Epidermal melanocyte (primary cell): ENCODE measurements at regions not wholly inside any gene's neighbourhood (a gene's known extent, or its start where the extent isn't known, plus 50 kb on each side); places are given as distances from the start of the nearest gene placed in this dataset.
"Not testable (repeated sequence)": the region's sequence is repeated elsewhere in the genome, so short reads cannot be mapped to it uniquely, and the experiment has no call there.

ENCODE experiments used
- DNase-seq: peaks from one replicate; pipeline ENCODE4 v3.0.0; 2011; ENCODE audit warnings: low spot score; ENCODE audit not compliant: insufficient read length

- DNase-seq: not testable (repeated sequence)
Measured at GRCh38 chr3:75312469-75312868, 351.7 kb upstream of the FRG2C start.

GRCh38 chr3:75319776-75320175, 344.4 kb upstream of the FRG2C start:
- DNase-seq: not testable (repeated sequence)

- DNase-seq: no peak
Measured at GRCh38 chr3:75320369-75320768, 343.8 kb upstream of the FRG2C start.

GRCh38 chr3:75321060-75321459, 343.1 kb upstream of the FRG2C start:
- DNase-seq: no peak

- DNase-seq: not testable (repeated sequence)
Measured at GRCh38 chr3:75323936-75324335, 340.2 kb upstream of the FRG2C start.

GRCh38 chr3:75325716-75326115, 338.4 kb upstream of the FRG2C start:
- no peak for DNase-seq

GRCh38 chr3:75327453-75327852, 336.7 kb upstream of the FRG2C start:
- no peak for DNase-seq

- no peak for DNase-seq
Measured at GRCh38 chr3:75329476-75330097, 334.5 kb upstream of the FRG2C start.

- DNase-seq: not testable (repeated sequence)
Measured at GRCh38 chr3:75330446-75330845, 333.7 kb upstream of the FRG2C start.

- DNase-seq: not testable (repeated sequence)
Measured at GRCh38 chr3:75332090-75332489, 332.0 kb upstream of the FRG2C start.

- DNase-seq: no peak
Measured at GRCh38 chr3:75332794-75333193, 331.3 kb upstream of the FRG2C start.

- DNase-seq: no peak
Measured at GRCh38 chr3:75334299-75334698, 329.8 kb upstream of the FRG2C start.

- DNase-seq: no peak
Measured at GRCh38 chr3:75337226-75337900, 326.8 kb upstream of the FRG2C start.

- DNase-seq: no peak
Measured at GRCh38 chr3:75338342-75338741, 325.8 kb upstream of the FRG2C start.

GRCh38 chr3:75341324-75342067, 322.6 kb upstream of the FRG2C start:
- no peak for DNase-seq

- no peak for DNase-seq
Measured at GRCh38 chr3:75342425-75342824, 321.7 kb upstream of the FRG2C start.

GRCh38 chr3:75350536-75350935, 313.6 kb upstream of the FRG2C start:
- DNase-seq: not testable (repeated sequence)

- DNase-seq: not testable (repeated sequence)
Measured at GRCh38 chr3:75362086-75362784, 301.9 kb upstream of the FRG2C start.

GRCh38 chr3:75372964-75373363, 291.2 kb upstream of the FRG2C start:
- not testable (repeated sequence) for DNase-seq

GRCh38 chr3:75379840-75380239, 284.3 kb upstream of the FRG2C start:
- not testable (repeated sequence) for DNase-seq

- no peak for DNase-seq
Measured at GRCh38 chr3:75380276-75380771, 283.8 kb upstream of the FRG2C start.

GRCh38 chr3:75384016-75384415, 280.1 kb upstream of the FRG2C start:
- DNase-seq: not testable (repeated sequence)
